Smooth muscle cell (in vitro differentiated cells): ENCODE measurements at regions not wholly inside any gene's neighbourhood (a gene's known extent, or its start where the extent isn't known, plus 50 kb on each side); places are given as distances from the start of the nearest gene placed in this dataset.
"Not testable (repeated sequence)": the region's sequence is repeated elsewhere in the genome, so short reads cannot be mapped to it uniquely, and the experiment has no call there.

Source experiments
- DNase-seq: peaks from one replicate; lab custom pipeline; 2025; ENCODE audit not compliant: unreplicated experiment; lab: John Stamatoyannopoulos, UW
- H2AFZ ChIP-seq: fragments of 200-600 bp; sonication (generic); 2 replicates; pipeline ENCODE4 v1.6.0; 2016; ENCODE audit warnings: antibody characterized with exemption, low read depth, mild to moderate bottlenecking
- H3F3A ChIP-seq: fragments of 200-600 bp; sonication (generic); 2 replicates; pipeline ENCODE4 v1.6.0; 2017; ENCODE audit warnings: antibody characterized with exemption, low read depth
- H3K27ac ChIP-seq: fragments of 200-600 bp; sonication (generic); 2 replicates; pipeline ENCODE4 v1.5.1; 2016; ENCODE audit warnings: low read depth, mild to moderate bottlenecking
- H3K27me3 ChIP-seq: fragments of 200-600 bp; sonication (generic); 2 replicates; pipeline ENCODE4 v1.6.1; 2016; ENCODE audit warnings: low read depth, mild to moderate bottlenecking
- H3K36me3 ChIP-seq: fragments of 200-600 bp; sonication (generic); 2 replicates; pipeline ENCODE4 v1.5.1; 2016; ENCODE audit warnings: low read depth
- H3K4me1 ChIP-seq: fragments of 200-600 bp; sonication (generic); 2 replicates; pipeline ENCODE4 v1.5.1; 2016; ENCODE audit warnings: low read depth
- H3K4me2 ChIP-seq: fragments of 200-600 bp; sonication (generic); 2 replicates; pipeline ENCODE4 v1.6.0; 2016; ENCODE audit warnings: mild to moderate bottlenecking
- H3K4me3 ChIP-seq: fragments of 200-600 bp; sonication (generic); 2 replicates; pipeline ENCODE4 v1.5.1; 2016; ENCODE audit warnings: mild to moderate bottlenecking
- H3K79me2 ChIP-seq: fragments of 200-600 bp; sonication (generic); 2 replicates; pipeline ENCODE4 v1.6.0; 2016; ENCODE audit warnings: low read depth, mild to moderate bottlenecking
- H3K9ac ChIP-seq: fragments of 200-600 bp; sonication (generic); 2 replicates; pipeline ENCODE4 v1.6.0; 2016; ENCODE audit warnings: low read depth
- H3K9me3 ChIP-seq: fragments of 200-600 bp; sonication (generic); replicated peaks from 2 replicates; pipeline ENCODE4 v1.5.1; 2016; ENCODE audit warnings: low read depth
- H4K20me1 ChIP-seq: fragments of 200-600 bp; sonication (generic); 2 replicates; pipeline ENCODE4 v1.6.0; 2016; ENCODE audit warnings: low read depth
- WGBS: methylation state at CpG from one replicate; pipeline ENCODE4 v1.1.7; 2016; ENCODE audit warnings: low lambda C conversion rate; 5-methylcytosine and 5-hydroxymethylcytosine counted together
- TF ChIP-seq, protein P1 (sequence below): fragments of 200-600 bp; sonication (generic); IDR thresholded peaks from 2 replicates; pipeline ENCODE4 v1.5.1; 2017; ENCODE audit warnings: borderline replicate concordance, mild to moderate bottlenecking, antibody characterized with exemption; ENCODE audit not compliant: insufficient read depth, poor library complexity, severe bottlenecking

DNA sequence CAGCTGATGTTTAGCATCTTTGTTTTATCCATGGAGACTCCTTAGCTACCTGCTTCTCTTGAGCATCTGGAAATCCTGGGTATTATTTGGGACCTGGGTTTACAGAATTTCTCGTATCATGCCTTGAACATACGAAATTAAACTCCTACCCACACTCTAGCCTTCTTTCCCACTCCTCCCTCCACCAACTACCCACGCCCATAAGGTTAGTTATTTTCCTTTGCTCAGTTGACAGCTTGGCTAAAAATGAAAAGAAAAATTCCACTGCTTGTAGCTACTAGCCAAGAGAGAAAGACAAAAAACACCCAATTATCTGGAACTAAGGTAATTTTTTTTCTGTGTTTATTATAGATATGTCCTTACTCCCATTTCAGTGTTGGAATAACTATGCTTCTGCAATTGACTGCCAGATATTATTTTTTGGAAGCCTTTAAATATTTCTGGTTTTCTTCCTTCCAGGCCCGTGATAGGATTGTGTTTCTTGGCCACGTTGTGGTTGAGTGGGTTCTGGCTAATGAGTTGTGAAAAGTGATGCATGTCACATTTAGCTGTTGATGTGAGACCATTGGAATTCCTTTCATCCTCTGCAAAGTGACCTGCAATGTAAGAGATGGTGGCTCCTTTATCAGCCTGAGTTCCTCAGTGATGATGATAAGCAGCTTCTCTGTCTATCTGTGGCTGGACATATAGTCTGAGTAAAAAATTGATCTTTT, 308.1 kb downstream of the LRRC70 start:
- H3K4me3 ChIP-seq: no peak overlapping the region
- H3K4me1 ChIP-seq: no peaks in the 10 kb centered on the region
- H3K79me2 ChIP-seq: no peaks in the 10 kb centered on the region
- TF ChIP-seq, protein P1, sequence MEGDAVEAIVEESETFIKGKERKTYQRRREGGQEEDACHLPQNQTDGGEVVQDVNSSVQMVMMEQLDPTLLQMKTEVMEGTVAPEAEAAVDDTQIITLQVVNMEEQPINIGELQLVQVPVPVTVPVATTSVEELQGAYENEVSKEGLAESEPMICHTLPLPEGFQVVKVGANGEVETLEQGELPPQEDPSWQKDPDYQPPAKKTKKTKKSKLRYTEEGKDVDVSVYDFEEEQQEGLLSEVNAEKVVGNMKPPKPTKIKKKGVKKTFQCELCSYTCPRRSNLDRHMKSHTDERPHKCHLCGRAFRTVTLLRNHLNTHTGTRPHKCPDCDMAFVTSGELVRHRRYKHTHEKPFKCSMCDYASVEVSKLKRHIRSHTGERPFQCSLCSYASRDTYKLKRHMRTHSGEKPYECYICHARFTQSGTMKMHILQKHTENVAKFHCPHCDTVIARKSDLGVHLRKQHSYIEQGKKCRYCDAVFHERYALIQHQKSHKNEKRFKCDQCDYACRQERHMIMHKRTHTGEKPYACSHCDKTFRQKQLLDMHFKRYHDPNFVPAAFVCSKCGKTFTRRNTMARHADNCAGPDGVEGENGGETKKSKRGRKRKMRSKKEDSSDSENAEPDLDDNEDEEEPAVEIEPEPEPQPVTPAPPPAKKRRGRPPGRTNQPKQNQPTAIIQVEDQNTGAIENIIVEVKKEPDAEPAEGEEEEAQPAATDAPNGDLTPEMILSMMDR: no peak
- H3F3A ChIP-seq: no peaks in the 10 kb centered on the region
- H2AFZ ChIP-seq: no peak overlapping the region
- H3K27me3 ChIP-seq: no peaks in the 10 kb centered on the region
- H3K4me2 ChIP-seq: peak overlapping the region; percentile 5
- no peaks in the 10 kb centered on the region for H4K20me1 ChIP-seq
- no peaks in the 10 kb centered on the region for H3K9me3 ChIP-seq
- peak overlapping the region; percentile 5 for H3K27ac ChIP-seq
- H3K36me3 ChIP-seq: no peaks in the 10 kb centered on the region
- H3K9ac ChIP-seq: no peak overlapping the region
- 48% methylated on average over 5 of the region's 5 CpGs for WGBS
- no peak for DNase-seq

DNA sequence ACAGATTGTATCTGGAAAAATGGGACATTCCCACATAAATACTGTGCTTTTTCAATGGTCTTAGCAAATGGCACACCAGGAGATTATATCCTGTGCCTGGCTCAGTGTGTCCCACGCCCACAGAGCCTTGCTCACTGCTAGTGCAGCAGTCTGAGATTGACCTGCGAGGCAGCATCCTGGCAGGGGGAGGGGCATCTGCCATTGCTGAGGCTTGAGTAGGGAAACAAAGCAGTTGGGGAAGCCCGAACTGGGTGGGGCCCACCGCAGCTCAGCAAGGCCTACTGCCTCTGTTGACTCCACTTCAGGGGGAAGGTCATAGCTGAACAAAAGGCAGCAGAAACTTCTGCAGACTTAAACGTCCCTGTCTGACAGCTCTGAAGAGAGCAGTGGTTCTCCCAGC, 258.7 kb downstream of the LRRC70 start:
- not testable (repeated sequence) for H2AFZ ChIP-seq, H3K9ac ChIP-seq, H3K79me2 ChIP-seq, H3K4me3 ChIP-seq, H4K20me1 ChIP-seq, H3K9me3 ChIP-seq, H3K36me3 ChIP-seq, H3K4me2 ChIP-seq, H3K4me1 ChIP-seq, DNase-seq, H3K27ac ChIP-seq, H3F3A ChIP-seq, H3K27me3 ChIP-seq
- 84% methylated on average over 5 of the region's 5 CpGs for WGBS

DNA sequence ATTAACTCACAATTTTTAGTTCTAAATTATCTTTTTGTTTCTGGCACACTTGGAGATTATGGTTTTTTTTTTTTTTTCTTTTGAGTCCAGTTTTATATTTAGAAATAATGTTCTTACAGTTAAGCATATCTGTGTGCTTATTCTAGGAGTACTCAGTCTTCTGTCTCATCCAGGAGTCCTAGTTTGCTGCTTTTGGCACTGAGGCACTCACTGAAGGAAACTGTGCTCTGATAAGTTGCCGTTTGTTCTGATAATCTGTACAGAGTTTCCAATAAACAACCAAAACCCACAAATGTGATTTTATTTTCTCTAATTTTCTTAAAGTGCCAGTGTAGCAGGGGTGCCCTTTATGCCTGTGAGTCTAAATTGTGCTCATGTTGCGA, 251.0 kb downstream of the LRRC70 start:
- H3K79me2 ChIP-seq: no peaks in the 10 kb centered on the region
- no peak overlapping the region for H3K27ac ChIP-seq
- WGBS: 75% methylated on average over 2 of the region's 2 CpGs
- TF ChIP-seq, protein P1: no peak
- H3K9ac ChIP-seq: no peak overlapping the region
- no peaks in the 10 kb centered on the region for H3K9me3 ChIP-seq
- no peaks in the 10 kb centered on the region for H3K4me1 ChIP-seq
- no peaks in the 10 kb centered on the region for H3F3A ChIP-seq
- H3K27me3 ChIP-seq: no peaks in the 10 kb centered on the region
- H4K20me1 ChIP-seq: no peaks in the 10 kb centered on the region
- H3K36me3 ChIP-seq: no peaks in the 10 kb centered on the region
- H3K4me2 ChIP-seq: no peak overlapping the region
- no peak overlapping the region for H3K4me3 ChIP-seq
- no peak overlapping the region for H2AFZ ChIP-seq
- no peak for DNase-seq

- no peak for DNase-seq
- Histone ChIP-seq H3K9ac (no peak overlapping the region), H3K4me3 (no peak overlapping the region), H3F3A (no peaks in the 10 kb centered on the region), H3K79me2 (no peaks in the 10 kb centered on the region), H3K27me3 (no peaks in the 10 kb centered on the region), H4K20me1 (no peaks in the 10 kb centered on the region), H3K4me1 (no peaks in the 10 kb centered on the region), H3K27ac (no peak overlapping the region), H3K36me3 (no peaks in the 10 kb centered on the region), H3K4me2 (no peak overlapping the region), H3K9me3 (no peaks in the 10 kb centered on the region), H2AFZ (no peak overlapping the region)
- 70% methylated on average over 5 of the region's 5 CpGs for WGBS
- TF ChIP-seq, protein P1: no peak
Measured at GRCh38 chr5:62828742-62829603, 250.4 kb downstream of the LRRC70 start.
